ENCODE measurements at regions not wholly inside any gene's neighbourhood (a gene's known extent, or its start where the extent isn't known, plus 50 kb on each side); places are given as distances from the start of the nearest gene placed in this dataset.
"Not testable (repeated sequence)": the region's sequence is repeated elsewhere in the genome, so short reads cannot be mapped to it uniquely, and the experiment has no call there.

DNA sequence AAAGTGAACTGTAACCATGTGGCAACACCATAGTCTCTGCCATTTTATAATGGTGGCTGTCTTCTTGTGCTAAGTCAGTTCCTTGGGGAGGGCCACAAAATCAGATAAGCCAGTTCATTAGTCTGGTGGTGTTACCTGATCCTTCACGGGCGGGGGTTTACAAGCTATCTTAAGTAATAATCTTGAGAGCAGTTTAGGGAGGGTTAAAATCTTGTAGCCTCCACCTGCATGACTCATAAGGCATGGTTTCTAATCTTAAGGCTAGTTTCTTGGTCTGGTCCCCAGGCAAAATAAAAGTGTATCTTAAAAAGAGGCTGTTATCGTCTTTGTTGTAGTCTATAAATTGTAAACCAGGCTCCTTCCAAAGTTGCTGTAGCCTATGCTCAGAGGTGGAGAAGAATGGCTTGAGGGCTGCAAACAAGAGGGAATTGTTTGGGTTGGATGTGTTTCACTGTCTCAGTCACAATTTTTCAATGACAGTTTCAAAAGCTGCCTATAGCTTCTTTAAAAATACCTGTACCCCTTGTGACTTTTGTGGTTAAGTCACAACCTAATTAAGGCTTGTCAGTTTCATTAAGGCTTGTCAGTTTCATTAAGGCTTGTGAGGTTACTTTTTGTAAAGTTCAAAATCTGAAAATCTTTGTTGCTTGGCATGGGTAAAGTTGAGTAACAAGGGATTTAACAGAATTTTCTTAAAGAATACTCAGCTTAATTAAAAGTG lies 135.7 kb downstream of the RPS4Y2 start:
- Histone ChIP-seq H3K4me1 (ENCODE audit: control insufficient read depth, insufficient read depth, low read length) (no peaks in the 10 kb centered on the region), H3K36me3 (ENCODE audit: control insufficient read depth, insufficient read depth, low read length) (no peaks in the 10 kb centered on the region), H3K27me3 (ENCODE audit: control insufficient read depth, insufficient read depth, low read length) (no peaks in the 10 kb centered on the region), H3K27ac (ENCODE audit: low read length) (no peak overlapping the region), H3K4me3 (ENCODE audit: low read length) (no peak overlapping the region), H3K9me3 (ENCODE audit: control insufficient read depth, low read depth, low read length) (no peaks in the 10 kb centered on the region)
- DNase-seq: no peak
- no CpG with 5 or more reads among the region's 3 CpGs for WGBS (ENCODE audit: insufficient coverage, low lambda C conversion rate)

- not testable (repeated sequence) for H3K27ac ChIP-seq (ENCODE audit: low read length); H3K36me3 ChIP-seq (ENCODE audit: control insufficient read depth, insufficient read depth, low read length); H3K4me1 ChIP-seq (ENCODE audit: control insufficient read depth, insufficient read depth, low read length); H3K27me3 ChIP-seq (ENCODE audit: control insufficient read depth, insufficient read depth, low read length); H3K9me3 ChIP-seq (ENCODE audit: control insufficient read depth, low read depth, low read length); H3K4me3 ChIP-seq (ENCODE audit: low read length); DNase-seq
- WGBS (ENCODE audit: insufficient coverage, low lambda C conversion rate): no CpG with 5 or more reads among the region's 4 CpGs
These were observed 169.6 kb downstream of the RPS4Y2 start for GRCh38 chrY:20925350-20926091.

GRCh38 chrY:20929691-20930342 lies 173.9 kb downstream of the RPS4Y2 start:
- Histone ChIP-seq H3K4me1 (ENCODE audit: control insufficient read depth, insufficient read depth, low read length) (no peaks in the 10 kb centered on the region), H3K36me3 (ENCODE audit: control insufficient read depth, insufficient read depth, low read length) (no peaks in the 10 kb centered on the region), H3K27me3 (ENCODE audit: control insufficient read depth, insufficient read depth, low read length) (no peaks in the 10 kb centered on the region), H3K4me3 (ENCODE audit: low read length) (no peak overlapping the region), H3K9me3 (ENCODE audit: control insufficient read depth, low read depth, low read length) (no peaks in the 10 kb centered on the region), H3K27ac (ENCODE audit: low read length) (no peak overlapping the region)
- no peak for DNase-seq
- WGBS (ENCODE audit: insufficient coverage, low lambda C conversion rate): no CpG with 5 or more reads among the region's 6 CpGs

- no CpG with 5 or more reads among the region's 7 CpGs for WGBS (ENCODE audit: insufficient coverage, low lambda C conversion rate)
- not testable (repeated sequence) for H3K27ac ChIP-seq (ENCODE audit: low read length); H3K27me3 ChIP-seq (ENCODE audit: control insufficient read depth, insufficient read depth, low read length); DNase-seq; H3K4me3 ChIP-seq (ENCODE audit: low read length); H3K36me3 ChIP-seq (ENCODE audit: control insufficient read depth, insufficient read depth, low read length); H3K4me1 ChIP-seq (ENCODE audit: control insufficient read depth, insufficient read depth, low read length); H3K9me3 ChIP-seq (ENCODE audit: control insufficient read depth, low read depth, low read length)
These were observed 180.9 kb downstream of the RPS4Y2 start for GRCh38 chrY:20936709-20937251.

- Histone ChIP-seq H3K36me3 (ENCODE audit: control insufficient read depth, insufficient read depth, low read length) (no peaks in the 10 kb centered on the region), H3K27ac (ENCODE audit: low read length) (no peak overlapping the region), H3K9me3 (ENCODE audit: control insufficient read depth, low read depth, low read length) (no peaks in the 10 kb centered on the region), H3K27me3 (ENCODE audit: control insufficient read depth, insufficient read depth, low read length) (no peaks in the 10 kb centered on the region), H3K4me3 (ENCODE audit: low read length) (no peak overlapping the region), H3K4me1 (ENCODE audit: control insufficient read depth, insufficient read depth, low read length) (no peaks in the 10 kb centered on the region)
- DNase-seq: no peak
- WGBS (ENCODE audit: insufficient coverage, low lambda C conversion rate): no CpG with 5 or more reads among the region's 2 CpGs
These were observed 205.6 kb downstream of the RPS4Y2 start for GRCh38 chrY:20961512-20961911.

- no peak for DNase-seq
- Histone ChIP-seq H3K4me3 (ENCODE audit: low read length) (no peak overlapping the region), H3K27me3 (ENCODE audit: control insufficient read depth, insufficient read depth, low read length) (no peaks in the 10 kb centered on the region), H3K36me3 (ENCODE audit: control insufficient read depth, insufficient read depth, low read length) (no peaks in the 10 kb centered on the region), H3K9me3 (ENCODE audit: control insufficient read depth, low read depth, low read length) (no peaks in the 10 kb centered on the region), H3K27ac (ENCODE audit: low read length) (no peak overlapping the region), H3K4me1 (ENCODE audit: control insufficient read depth, insufficient read depth, low read length) (no peaks in the 10 kb centered on the region)
These were observed 211.9 kb downstream of the RPS4Y2 start for GRCh38 chrY:20967828-20968227.

- DNase-seq: no peak
- no peaks in the 10 kb centered on the region for H3K27me3 ChIP-seq (ENCODE audit: control insufficient read depth, insufficient read depth, low read length)
- H3K4me1 ChIP-seq (ENCODE audit: control insufficient read depth, insufficient read depth, low read length): no peaks in the 10 kb centered on the region
- H3K36me3 ChIP-seq (ENCODE audit: control insufficient read depth, insufficient read depth, low read length): no peaks in the 10 kb centered on the region
- H3K9me3 ChIP-seq (ENCODE audit: control insufficient read depth, low read depth, low read length): no peaks in the 10 kb centered on the region
- H3K4me3 ChIP-seq (ENCODE audit: low read length): no peak overlapping the region
- no CpG with 5 or more reads among the region's 1 CpG for WGBS (ENCODE audit: insufficient coverage, low lambda C conversion rate)
- no peak overlapping the region for H3K27ac ChIP-seq (ENCODE audit: low read length)
These were observed 212.3 kb downstream of the RPS4Y2 start for GRCh38 chrY:20968237-20968636.

DNA sequence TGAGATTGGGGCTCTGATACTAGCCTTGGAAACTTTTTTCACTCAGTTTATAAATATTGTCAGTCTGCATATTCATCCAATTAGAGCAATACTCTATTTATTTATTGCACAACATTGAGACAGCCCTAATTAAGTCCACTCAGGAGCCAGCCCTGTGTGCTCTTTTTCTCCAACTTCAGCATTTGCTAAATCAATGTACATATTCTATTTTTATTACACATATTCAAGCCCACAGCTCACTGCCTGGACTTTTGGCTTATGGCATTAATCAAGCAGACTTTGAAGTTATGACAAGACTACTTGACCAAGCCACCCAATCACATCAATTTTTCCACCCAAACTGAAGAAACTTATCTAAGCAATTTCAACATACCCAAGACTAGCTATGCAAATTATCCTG lies 215.5 kb downstream of the RPS4Y2 start:
- H3K27ac ChIP-seq (ENCODE audit: low read length): no peak overlapping the region
- no peaks in the 10 kb centered on the region for H3K27me3 ChIP-seq (ENCODE audit: control insufficient read depth, insufficient read depth, low read length)
- H3K36me3 ChIP-seq (ENCODE audit: control insufficient read depth, insufficient read depth, low read length): no peaks in the 10 kb centered on the region
- H3K4me1 ChIP-seq (ENCODE audit: control insufficient read depth, insufficient read depth, low read length): no peaks in the 10 kb centered on the region
- no peak for DNase-seq
- H3K4me3 ChIP-seq (ENCODE audit: low read length): no peak overlapping the region
- no peaks in the 10 kb centered on the region for H3K9me3 ChIP-seq (ENCODE audit: control insufficient read depth, low read depth, low read length)

- H3K4me3 ChIP-seq (ENCODE audit: low read length): no peak overlapping the region
- H3K27ac ChIP-seq (ENCODE audit: low read length): no peak overlapping the region
- WGBS (ENCODE audit: insufficient coverage, low lambda C conversion rate): no CpG with 5 or more reads among the region's 1 CpG
- no peak for DNase-seq
- H3K9me3 ChIP-seq (ENCODE audit: control insufficient read depth, low read depth, low read length): no peaks in the 10 kb centered on the region
- no peaks in the 10 kb centered on the region for H3K4me1 ChIP-seq (ENCODE audit: control insufficient read depth, insufficient read depth, low read length)
- no peaks in the 10 kb centered on the region for H3K27me3 ChIP-seq (ENCODE audit: control insufficient read depth, insufficient read depth, low read length)
- no peaks in the 10 kb centered on the region for H3K36me3 ChIP-seq (ENCODE audit: control insufficient read depth, insufficient read depth, low read length)
These were observed 230.1 kb downstream of the RPS4Y2 start for GRCh38 chrY:20986037-20986436.

DNA sequence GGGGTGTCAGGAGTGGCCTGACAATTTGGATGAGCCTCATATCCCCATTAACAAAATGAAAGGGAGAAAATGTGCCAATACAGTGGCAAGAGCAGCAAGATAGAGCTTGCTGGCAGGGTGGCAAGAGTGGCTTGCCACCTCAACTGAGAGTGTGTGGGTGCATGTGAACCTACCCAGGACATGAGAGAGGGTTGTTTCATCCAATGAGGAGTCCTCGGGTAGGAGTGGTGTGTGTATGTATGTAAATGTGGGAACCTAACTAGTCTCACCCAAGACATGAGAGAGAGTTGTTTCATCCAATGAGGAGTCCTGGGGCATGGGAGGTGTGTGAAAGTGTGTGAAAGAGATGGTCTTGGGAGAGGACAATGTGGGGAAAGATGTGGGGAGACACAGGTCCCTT lies 234.2 kb downstream of the RPS4Y2 start:
- Histone ChIP-seq H3K27me3 (ENCODE audit: control insufficient read depth, insufficient read depth, low read length) (no peaks in the 10 kb centered on the region), H3K4me1 (ENCODE audit: control insufficient read depth, insufficient read depth, low read length) (no peaks in the 10 kb centered on the region), H3K36me3 (ENCODE audit: control insufficient read depth, insufficient read depth, low read length) (no peaks in the 10 kb centered on the region), H3K27ac (ENCODE audit: low read length) (no peak overlapping the region), H3K9me3 (ENCODE audit: control insufficient read depth, low read depth, low read length) (no peaks in the 10 kb centered on the region), H3K4me3 (ENCODE audit: low read length) (no peak overlapping the region)
- DNase-seq: no peak
- no CpG with 5 or more reads among the region's 1 CpG for WGBS (ENCODE audit: insufficient coverage, low lambda C conversion rate)

Data from large intestine (tissue), 3 donors.